ENCODE measurements at regions not wholly inside any gene's neighbourhood (a gene's known extent, or its start where the extent isn't known, plus 50 kb on each side); places are given as distances from the start of the nearest gene placed in this dataset.

- peaks cover 4% of the 10 kb centered on the region; the same call in 1 of the 2 replicates for H3K4me1 ChIP-seq (ENCODE audit: insufficient read depth, low read length)
- no peaks in the 10 kb centered on the region for H3F3A ChIP-seq (ENCODE audit: low read length, unreplicated experiment)
- H3K4me2 ChIP-seq (ENCODE audit: low read length), result no peak overlapping the region
- TF ChIP-seq CTCF (conservative IDR thresholded peaks at IDR 0.05; ENCODE audit: low read depth, low read length) (no peak), EZH2phosphoT487 (IDR thresholded peaks at IDR 0.05; ENCODE audit: borderline replicate concordance, low read length) (no peak), EZH2 (IDR thresholded peaks at IDR 0.05; ENCODE audit: low read length, unreplicated experiment) (no peak)
- no peaks in the 10 kb centered on the region for H3K27me3 ChIP-seq (ENCODE audit: low read length)
- H3K9ac ChIP-seq (ENCODE audit: low read length), result no peak overlapping the region
- POLR2A ChIA-PET (ENCODE audit: unreplicated experiment), result no interaction called here
- H3K79me2 ChIP-seq (ENCODE audit: low read length), result no peaks in the 10 kb centered on the region
- intact Hi-C loops (cut with micrococcal nuclease), result no loop called here
- H3K36me3 ChIP-seq (ENCODE audit: low read depth, low read length), result no peaks in the 10 kb centered on the region
- no peak overlapping the region for H3K4me3 ChIP-seq (ENCODE audit: low read length)
- no peaks in the 10 kb centered on the region for H3K9me3 ChIP-seq (ENCODE audit: low read length)
- ATAC-seq (no peak), DNase-seq (no peak)
- no peak overlapping the region for H3K27ac ChIP-seq (ENCODE audit: low read length)
- H3K9me2 ChIP-seq (replicated peaks; ENCODE audit: low read length), result no peaks in the 10 kb centered on the region
- H4K20me1 ChIP-seq (ENCODE audit: low read length), result no peaks in the 10 kb centered on the region
- no TSS peak for BruUV-seq (replicated peaks)
- CTCF ChIA-PET, result no interaction called here
- H2AFZ ChIP-seq (ENCODE audit: low read length), result no peak overlapping the region
Observed at GRCh38 chr4:3374667-3375066, 67.1 kb upstream of the HGFAC start.

GRCh38 chr4:3375688-3376087 is 66.1 kb upstream of the HGFAC start:
- TF ChIP-seq EZH2 (IDR thresholded peaks at IDR 0.05; ENCODE audit: low read length, unreplicated experiment), result no peak
- no peak for TF ChIP-seq EZH2phosphoT487 (IDR thresholded peaks at IDR 0.05; ENCODE audit: borderline replicate concordance, low read length)
- TF ChIP-seq CTCF (conservative IDR thresholded peaks at IDR 0.05; ENCODE audit: low read depth, low read length), result no peak
- H3F3A ChIP-seq (ENCODE audit: low read length, unreplicated experiment), result no peaks in the 10 kb centered on the region
- no peaks in the 10 kb centered on the region for H3K27me3 ChIP-seq (ENCODE audit: low read length)
- DNase-seq (peak; percentile 74), ATAC-seq (peak; percentile 65)
- H3K9ac ChIP-seq (ENCODE audit: low read length), result no peak overlapping the region
- H4K20me1 ChIP-seq (ENCODE audit: low read length), result no peaks in the 10 kb centered on the region
- H3K27ac ChIP-seq (ENCODE audit: low read length), result no peak overlapping the region
- peaks cover 4% of the 10 kb centered on the region; the same call in 1 of the 2 replicates for H3K4me1 ChIP-seq (ENCODE audit: insufficient read depth, low read length)
- BruUV-seq (replicated peaks), result no TSS peak
- no peaks in the 10 kb centered on the region for H3K36me3 ChIP-seq (ENCODE audit: low read depth, low read length)
- H3K79me2 ChIP-seq (ENCODE audit: low read length), result no peaks in the 10 kb centered on the region
- no peak overlapping the region for H3K4me2 ChIP-seq (ENCODE audit: low read length)
- H3K4me3 ChIP-seq (ENCODE audit: low read length), result no peak overlapping the region
- H3K9me3 ChIP-seq (ENCODE audit: low read length), result no peaks in the 10 kb centered on the region
- CTCF ChIA-PET, result no interaction called here
- POLR2A ChIA-PET (ENCODE audit: unreplicated experiment), result no interaction called here
- no peaks in the 10 kb centered on the region for H3K9me2 ChIP-seq (replicated peaks; ENCODE audit: low read length)
- H2AFZ ChIP-seq (ENCODE audit: low read length), result no peak overlapping the region
- intact Hi-C loops (cut with micrococcal nuclease), result no loop called here

- H3K36me3 ChIP-seq (ENCODE audit: low read depth, low read length), result no peaks in the 10 kb centered on the region
- H3K9me3 ChIP-seq (ENCODE audit: low read length), result no peaks in the 10 kb centered on the region
- no peak overlapping the region for H3K4me3 ChIP-seq (ENCODE audit: low read length)
- H3K4me1 ChIP-seq (ENCODE audit: insufficient read depth, low read length), result peaks cover 4% of the 10 kb centered on the region; the same call in 1 of the 2 replicates
- no peak overlapping the region for H2AFZ ChIP-seq (ENCODE audit: low read length)
- no peaks in the 10 kb centered on the region for H3K79me2 ChIP-seq (ENCODE audit: low read length)
- no peaks in the 10 kb centered on the region for H3F3A ChIP-seq (ENCODE audit: low read length, unreplicated experiment)
- no peak overlapping the region for H3K4me2 ChIP-seq (ENCODE audit: low read length)
- ATAC-seq, result no peak
- no peak for DNase-seq
- POLR2A ChIA-PET (ENCODE audit: unreplicated experiment), result no interaction called here
- intact Hi-C loops (cut with micrococcal nuclease), result no loop called here
- H3K27ac ChIP-seq (ENCODE audit: low read length), result no peak overlapping the region
- no peaks in the 10 kb centered on the region for H3K9me2 ChIP-seq (replicated peaks; ENCODE audit: low read length)
- no peak overlapping the region for H3K9ac ChIP-seq (ENCODE audit: low read length)
- CTCF ChIA-PET, result no interaction called here
- H3K27me3 ChIP-seq (ENCODE audit: low read length), result no peaks in the 10 kb centered on the region
- no peak for TF ChIP-seq EZH2phosphoT487 (IDR thresholded peaks at IDR 0.05; ENCODE audit: borderline replicate concordance, low read length)
- TF ChIP-seq EZH2 (IDR thresholded peaks at IDR 0.05; ENCODE audit: low read length, unreplicated experiment), result no peak
- no peak for TF ChIP-seq CTCF (conservative IDR thresholded peaks at IDR 0.05; ENCODE audit: low read depth, low read length)
- no peaks in the 10 kb centered on the region for H4K20me1 ChIP-seq (ENCODE audit: low read length)
- no TSS peak for BruUV-seq (replicated peaks)
Observed at GRCh38 chr4:3376266-3376665, 65.5 kb upstream of the HGFAC start.
